HG03066 (cell line): ENCODE measurements at regions not wholly inside any gene's neighbourhood (a gene's known extent, or its start where the extent isn't known, plus 50 kb on each side); places are given as distances from the start of the nearest gene placed in this dataset.

ENCODE experiments used
- ATAC-seq: cut with Tn5 transposase; IDR thresholded peaks from one replicate; pipeline ENCODE4 v1.9.1; 2021; ENCODE audit warnings: low read depth; ENCODE audit not compliant: unreplicated experiment

GRCh38 chr6:127031511-127031910 is 87.0 kb upstream of the RSPO3 start:
- no peak for ATAC-seq

DNA sequence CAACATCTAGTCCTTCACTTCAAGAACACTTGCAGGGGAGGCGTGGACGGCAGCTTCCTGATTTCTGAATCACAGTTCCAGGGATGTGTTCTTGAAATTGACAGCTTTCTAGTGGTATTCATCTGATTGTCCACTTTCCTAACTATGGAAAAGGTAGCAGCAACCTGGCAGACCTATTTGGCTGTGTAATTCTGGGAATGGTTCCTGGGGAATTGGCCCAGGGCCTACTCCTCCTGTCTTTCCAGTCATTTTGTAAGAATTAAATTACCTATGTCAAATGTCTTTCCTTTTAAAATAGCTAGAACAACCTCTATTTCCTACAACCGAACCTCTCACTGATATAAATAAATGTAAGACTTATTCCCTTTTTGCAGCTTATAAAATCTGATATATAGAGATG is 85.5 kb upstream of the RSPO3 start:
- ATAC-seq: no peak

- no peak for ATAC-seq
These were observed 66.8 kb upstream of the RSPO3 start for GRCh38 chr6:127051571-127052260.

- ATAC-seq: no peak
These were observed 65.2 kb upstream of the RSPO3 start for GRCh38 chr6:127053032-127053874.

DNA sequence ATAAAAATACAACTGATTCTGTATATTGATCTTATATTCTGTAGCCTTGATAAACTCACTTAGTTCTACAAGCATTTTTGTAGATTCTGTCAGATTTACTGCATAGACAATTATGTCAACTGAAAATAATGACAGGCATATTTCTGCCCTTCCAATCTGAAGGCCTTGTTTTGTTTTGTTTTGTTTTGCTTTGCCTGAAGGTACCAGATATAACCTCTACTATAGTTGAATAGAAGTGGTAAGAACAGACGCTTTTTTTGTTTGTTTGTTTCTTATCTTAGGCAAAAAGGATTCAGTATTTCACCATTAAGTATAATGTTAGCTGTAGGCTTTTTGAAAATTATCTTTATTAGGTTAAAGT is 64.6 kb upstream of the RSPO3 start:
- ATAC-seq: no peak

DNA sequence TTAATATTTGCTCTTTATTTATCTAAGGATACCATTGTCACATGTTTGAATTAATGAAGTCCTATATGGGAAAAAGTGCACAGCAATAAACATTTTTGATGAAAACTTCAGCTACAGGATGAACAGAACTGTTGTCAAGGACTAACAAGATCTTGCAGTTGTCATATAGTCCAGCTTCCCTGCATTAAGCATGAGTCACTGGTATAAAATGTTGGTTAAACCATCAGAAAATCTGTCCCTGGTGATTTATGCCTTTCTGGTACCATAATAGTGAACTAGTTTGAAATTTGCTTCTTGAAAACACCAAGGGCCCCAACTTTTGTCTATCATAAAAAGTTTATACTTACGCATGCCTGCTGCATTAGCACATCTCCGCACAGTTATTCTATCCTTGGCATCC is 60.4 kb upstream of the RSPO3 start:
- no peak for ATAC-seq

DNA sequence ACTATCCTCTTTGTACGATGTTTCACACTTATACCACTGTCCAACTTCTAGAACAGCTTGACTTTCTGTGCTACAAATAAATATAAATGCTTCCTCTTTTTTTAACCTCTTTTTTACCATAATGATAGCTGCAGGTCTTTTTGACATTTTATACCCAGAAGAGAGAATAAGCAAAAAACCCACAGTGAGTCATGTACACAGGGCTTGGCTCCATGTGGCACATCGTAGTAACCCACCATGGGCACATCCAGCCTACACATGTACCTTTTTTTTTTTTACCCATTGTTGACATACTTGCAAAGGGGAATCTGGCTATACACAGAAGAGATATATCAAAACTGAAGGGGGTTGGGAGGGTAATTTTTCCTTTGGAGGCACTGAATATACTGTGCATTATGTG is 59.5 kb upstream of the RSPO3 start:
- no peak for ATAC-seq
